NCI-H146 treated with DMSO at 0.1 percent for 48 hours (cell line): ENCODE measurements at regions not wholly inside any gene's neighbourhood (a gene's known extent, or its start where the extent isn't known, plus 50 kb on each side); places are given as distances from the start of the nearest gene placed in this dataset.

Experiments used
- DNase-seq: peaks from one replicate; lab custom pipeline; 2025; ENCODE audit not compliant: unreplicated experiment; lab: John Stamatoyannopoulos, UW

DNA sequence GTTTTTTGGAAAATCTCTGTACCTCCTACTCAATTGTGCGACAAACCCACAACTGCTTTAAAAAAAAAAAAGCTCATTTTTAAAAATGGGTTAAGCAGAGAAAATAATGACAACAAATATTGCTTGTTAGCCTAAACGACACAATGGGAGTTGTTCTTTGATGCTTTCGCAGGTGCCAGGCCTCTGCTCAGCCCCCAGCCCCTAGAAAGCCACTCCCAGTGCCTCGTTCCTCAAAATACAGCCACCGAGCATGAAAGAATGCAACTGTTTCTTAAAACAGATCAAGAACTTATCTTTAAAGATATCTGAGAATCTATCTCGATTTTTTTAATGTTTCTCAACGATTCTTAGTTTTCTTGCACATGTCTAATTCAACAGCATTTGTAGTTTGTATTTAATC is 85.2 kb upstream of the PFKP start:
- DNase-seq = no peak

DNA sequence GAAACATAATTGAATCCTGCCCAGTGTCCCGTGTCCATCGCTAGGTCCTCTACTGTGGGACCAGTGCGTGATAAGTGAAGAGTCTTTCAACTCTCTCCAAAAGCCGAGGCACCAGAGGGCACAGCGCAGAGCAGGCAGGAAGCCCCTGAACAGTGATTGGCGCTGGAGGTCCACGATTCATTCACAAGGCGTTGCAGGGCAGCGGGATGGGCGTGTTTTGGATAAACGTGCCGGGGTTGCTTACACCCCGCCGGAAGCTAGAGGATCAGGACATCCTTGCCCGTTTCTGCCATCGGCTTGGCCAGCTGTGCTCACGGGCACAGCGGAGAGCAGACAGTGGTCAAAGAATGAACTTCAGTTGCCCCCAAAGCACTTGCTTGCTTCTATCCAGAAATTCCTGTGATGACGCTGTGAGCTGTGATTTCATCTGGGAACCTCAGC is 86.0 kb upstream of the PFKP start:
- no peak for DNase-seq

DNA sequence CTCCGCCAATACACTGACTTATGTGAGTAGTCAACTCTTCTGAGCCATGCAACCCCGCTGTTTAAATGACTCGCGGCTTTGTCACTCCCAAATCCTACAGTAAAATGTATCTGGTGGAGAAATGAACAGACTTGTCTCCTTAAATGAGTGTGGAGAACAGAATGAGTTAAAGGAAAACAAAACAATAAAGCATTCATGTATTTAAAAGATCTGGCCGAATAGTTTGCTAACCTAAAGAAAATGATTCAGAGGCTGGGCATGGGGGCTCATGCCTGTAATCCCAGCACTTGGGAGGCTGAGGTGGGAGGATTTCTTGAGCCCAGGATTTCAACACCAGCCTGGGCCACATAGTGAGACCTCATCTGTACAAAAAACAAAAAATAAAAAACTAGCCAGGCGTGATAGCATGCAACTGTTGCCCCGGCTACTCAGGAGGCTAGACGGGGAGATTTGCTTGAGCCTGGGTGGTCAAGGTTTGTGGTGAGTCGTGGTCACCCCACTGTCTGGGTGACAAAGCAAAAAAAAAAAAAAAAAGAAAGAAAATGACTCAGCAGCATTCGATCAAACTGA is 86.5 kb upstream of the PFKP start:
- no peak for DNase-seq

DNA sequence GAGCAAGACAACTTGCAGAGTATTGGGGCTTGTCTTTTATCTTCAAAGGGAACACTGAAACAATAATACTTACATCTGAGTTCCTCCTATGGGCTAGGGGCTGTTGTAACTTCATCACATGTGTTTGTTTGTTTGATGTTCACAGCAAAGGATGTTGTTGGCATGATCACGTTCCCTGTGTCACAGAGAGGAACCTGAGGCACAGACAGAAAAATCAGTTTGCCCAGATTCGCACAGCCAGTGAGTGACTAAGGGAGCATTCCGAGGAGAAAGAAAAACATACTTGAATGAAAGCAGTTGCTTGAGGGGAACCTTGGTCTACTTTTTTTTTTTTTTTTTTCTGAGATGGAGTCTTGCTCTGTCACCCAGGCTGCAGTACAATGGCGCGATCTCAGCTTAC is 87.2 kb upstream of the PFKP start:
- no peak for DNase-seq

DNA sequence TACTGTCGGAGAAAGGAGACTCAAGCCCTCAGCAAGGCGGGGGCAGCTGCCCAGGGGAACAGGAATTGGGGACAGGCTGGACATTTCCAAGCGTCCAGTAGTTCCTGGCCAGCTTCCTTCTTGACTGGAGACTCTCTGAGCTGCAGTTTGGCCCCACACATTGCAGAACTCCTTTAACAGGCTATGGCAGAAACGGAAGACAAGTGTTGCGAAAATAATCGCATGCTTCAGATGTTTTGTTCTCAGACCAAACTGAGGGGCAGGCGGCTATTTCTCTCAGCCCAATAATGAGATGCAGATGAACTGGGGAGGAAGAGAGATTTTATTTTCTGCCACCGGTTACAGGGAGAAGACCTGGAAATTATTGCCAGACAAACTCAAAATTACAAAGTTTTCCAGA is 88.0 kb upstream of the PFKP start:
- DNase-seq = no peak

DNA sequence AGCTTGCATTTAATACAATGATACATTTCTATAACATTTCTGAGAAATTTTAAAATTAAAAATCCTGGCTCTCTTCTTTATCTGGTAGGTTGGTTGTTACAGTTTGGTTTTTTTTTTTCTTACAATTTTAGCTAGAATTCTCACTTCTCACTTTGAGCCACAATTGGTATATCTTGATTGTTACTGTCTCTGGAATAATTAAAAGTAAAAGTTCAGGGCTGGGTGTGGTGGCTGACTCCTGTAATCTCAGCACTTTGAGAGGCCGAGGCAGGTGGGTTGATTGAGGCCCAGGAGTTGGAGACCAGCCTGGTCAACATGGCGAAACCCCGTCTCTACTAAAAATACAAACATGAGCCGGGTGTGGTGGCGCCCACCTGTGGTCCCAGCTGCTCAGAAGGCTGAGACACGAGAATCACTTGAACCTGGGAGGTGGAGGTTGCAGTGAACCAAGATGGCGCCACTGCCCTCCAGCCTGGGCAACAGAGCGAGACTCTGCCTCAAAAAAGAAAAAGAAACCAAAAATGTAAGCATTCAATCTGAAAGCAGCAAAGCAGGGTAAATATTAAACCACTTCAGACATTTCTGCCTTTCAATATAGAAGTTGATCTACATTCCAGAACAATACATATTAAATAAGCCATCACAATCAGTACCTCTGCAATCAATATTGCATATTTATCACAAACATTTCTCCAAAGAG is 88.6 kb upstream of the PFKP start:
- no peak for DNase-seq

DNA sequence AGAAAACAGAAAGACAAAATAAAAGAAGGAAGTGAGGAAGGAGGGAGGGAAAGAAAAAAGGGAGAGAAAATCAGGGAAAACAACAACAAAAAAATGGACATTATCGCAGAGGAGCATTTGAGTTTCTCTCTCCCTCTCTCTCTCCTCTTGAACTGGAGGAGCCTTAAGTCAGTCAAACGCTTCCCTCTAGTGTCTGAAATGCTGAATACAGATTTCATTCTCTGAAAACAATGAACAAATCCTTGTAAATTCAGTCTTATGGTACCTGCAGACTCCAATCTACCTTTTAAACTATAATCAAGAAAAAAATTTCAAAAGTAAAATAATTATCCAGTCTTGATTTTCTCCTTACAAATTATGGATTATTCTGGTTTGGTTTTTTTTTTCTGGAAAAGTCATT is 89.2 kb upstream of the PFKP start:
- DNase-seq = no peak

DNA sequence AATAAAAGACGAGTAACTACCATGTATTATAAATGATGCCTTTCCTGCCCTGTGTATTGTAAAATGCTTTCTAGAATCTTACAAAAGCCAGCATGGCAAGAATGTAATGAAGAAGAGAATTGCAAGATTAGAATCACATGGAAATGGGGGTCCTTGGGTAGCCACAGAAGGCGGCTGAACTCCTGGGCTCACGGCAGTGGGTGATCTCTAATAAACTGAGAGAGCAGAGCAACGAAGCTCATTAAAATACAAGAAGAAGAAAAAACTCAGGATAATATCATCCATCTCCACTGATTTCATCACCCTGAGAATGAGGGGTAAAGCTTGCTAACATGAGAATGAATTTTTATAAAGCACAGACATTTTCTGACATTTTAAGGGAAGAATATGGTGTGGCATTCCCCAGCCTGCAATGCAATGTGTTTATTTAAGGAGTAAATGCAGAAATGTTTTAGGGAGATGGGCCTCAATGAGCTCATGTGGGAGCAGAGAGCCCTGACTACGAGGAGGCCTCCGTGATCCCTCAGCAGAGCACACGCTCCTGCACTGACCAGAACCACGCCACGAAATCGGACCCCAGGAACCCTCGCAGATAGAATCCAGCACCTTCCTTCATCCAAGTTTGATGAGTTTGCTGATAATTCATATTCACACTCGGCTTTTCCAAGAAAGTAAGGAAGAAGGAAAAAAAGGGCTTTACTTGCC is 92.7 kb upstream of the PFKP start:
- DNase-seq = no peak

DNA sequence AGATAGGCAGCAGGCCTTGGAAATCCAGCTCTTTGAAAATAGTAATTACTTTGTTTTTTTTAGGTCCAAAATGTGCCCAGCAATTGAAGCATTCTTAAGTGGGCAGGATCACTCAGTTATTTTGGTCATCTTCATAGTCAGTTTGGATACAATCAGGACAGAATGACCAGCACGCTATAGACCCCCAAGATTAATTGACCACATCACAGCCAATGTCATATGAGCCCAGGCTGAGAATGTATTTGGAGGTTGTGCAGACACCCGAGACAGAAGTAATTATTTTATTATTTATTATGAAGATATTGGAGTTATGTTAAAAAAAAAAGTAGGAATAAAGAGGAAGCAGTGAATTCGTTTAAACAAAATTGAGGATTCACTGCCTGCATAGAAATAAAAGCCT is 93.3 kb upstream of the PFKP start:
- no peak for DNase-seq

DNA sequence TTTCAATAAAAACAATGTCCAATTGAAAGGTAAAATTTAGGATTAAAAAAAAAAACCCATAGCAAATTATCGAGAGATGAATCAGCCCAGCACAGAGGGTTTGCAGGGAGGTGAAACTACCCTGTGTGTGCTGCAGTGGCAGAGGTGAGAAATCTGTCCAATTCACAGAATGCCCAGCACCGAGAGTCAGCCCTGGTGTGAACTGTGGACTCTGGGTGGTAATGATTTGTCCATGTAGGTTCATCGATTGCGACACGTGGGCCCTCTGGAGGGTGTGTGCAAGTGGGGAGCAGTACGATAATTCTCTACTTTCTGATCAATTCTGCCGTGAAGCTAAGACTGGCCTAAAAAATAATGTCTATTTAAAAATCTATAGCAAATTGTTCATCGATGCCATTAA is 94.5 kb upstream of the PFKP start:
- no peak for DNase-seq

DNA sequence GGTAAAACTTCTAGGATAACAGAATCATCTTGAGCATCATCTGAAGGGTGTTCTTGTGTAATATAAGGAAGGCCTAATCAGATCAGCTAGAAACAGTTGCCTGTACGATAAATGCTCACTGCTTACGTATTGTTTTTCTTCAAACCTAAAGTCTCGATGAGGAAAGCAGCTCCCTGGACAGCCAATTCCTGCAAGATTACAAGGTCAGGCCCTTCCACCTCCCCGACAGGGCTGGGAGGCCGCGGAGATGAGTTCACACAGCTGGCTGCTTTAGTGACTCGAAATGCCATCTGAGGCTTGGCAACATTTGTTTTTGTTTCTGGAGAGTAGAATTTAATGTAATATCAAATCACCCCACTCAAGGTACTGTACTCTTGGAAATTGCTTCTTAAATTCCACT is 95.1 kb upstream of the PFKP start:
- no peak for DNase-seq

DNA sequence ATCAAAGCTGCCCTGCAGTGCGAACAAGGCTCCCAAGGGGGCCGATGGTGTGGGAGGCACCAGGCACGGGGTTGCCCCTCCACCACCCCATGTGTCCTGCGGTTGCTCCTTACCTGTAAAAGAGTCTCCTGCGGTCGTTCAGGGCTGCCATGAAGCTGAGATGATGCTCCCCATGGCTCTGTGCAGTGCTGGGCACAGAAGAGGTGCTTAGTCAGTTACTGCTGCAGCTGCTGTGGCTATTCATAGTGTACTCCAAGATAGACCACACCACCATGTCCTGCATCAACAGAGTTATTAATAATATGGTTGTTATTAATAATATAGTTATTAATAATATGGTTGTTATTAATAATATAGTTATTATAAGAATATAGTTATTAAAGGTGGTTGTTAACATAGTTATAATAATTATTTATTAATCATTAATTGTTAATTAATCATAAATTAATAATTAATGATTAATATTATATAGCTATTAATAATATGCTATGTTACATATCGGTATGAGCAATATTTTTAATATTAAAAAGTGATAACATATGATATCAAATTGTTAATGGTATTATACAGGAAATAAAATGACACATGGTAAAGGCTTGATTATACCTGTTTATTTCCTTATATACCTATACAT is 97.0 kb upstream of the PFKP start:
- DNase-seq = no peak

DNA sequence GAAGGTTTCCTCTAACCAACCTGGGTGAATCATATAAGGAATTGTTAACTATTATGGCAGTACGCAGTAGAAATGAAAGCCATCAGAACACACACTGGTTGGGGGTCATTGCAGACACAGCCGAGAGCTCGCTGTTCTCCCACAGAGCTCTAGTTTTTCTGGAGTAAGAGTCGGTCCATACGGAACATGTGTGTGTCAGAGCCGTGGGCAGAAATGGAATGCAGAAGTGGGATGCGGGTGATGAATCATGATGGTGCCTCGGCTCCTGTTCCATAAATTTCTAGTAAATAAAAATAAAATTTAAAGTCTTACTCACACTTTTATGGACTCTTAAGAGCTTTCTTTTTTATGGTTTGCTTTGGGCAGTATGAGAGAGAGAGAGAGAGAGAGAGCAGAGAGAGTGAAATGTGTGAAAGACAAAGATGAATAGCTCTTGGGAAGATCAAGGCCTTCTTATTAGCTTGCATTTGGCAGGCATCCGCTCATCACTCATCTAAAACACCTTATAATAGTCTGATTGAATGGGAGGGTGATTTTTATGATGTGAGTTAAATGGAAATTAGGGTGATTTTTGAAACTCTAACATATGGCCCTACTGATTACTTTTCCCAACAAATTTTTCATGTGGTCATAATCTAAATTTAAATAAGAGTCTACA is 98.8 kb upstream of the PFKP start:
- DNase-seq = no peak

DNA sequence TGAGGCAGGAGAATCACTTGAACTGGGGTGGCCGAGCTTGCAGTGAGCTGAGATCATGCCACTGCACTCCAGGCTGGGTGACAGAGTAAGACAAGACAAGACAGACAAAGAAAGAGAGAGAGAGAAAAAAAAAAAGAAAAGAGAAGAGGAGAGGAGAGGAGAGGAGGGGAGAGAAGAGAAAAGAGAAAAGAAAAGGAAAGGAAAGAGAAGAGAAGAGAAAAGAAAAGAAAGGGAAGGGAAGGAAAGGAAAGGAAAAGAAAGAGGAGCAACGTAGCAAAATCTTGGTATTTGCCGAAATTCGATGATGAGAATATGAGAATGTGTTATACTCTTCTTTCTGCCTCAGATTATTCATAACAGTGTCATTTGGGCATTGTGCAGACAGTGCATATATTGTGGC is 101.2 kb upstream of the PFKP start:
- DNase-seq = no peak

DNA sequence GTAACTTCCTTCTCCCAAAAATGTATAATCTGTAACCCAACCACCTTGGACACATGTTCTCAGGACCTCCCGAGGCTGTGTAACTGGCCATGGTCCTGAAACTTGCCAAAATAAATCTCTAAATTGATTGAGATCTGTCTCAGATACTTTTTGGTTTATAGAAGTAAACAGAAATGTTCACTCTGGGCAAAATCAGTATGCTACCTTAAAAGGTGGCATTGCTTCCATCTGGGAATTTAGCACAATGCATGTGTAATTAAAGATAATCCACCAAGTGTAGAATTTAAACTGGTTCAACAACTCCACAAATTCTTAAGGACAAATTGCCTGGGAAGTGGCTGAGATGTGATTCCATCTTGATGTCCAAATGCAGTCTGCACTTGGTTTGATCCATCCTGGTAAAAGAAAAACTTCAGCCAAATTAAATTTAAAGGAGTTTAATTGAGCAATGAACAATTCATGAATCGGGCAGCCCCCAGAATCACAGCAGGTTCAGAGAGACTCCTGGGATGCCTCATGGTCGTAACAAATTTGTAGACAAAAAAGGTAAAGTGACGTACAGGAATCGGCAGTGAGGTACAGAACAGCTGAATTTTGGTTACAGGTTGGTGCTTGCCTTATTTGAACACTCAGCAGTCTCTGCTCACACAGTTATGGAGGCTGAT is 102.6 kb upstream of the PFKP start:
- DNase-seq = no peak

DNA sequence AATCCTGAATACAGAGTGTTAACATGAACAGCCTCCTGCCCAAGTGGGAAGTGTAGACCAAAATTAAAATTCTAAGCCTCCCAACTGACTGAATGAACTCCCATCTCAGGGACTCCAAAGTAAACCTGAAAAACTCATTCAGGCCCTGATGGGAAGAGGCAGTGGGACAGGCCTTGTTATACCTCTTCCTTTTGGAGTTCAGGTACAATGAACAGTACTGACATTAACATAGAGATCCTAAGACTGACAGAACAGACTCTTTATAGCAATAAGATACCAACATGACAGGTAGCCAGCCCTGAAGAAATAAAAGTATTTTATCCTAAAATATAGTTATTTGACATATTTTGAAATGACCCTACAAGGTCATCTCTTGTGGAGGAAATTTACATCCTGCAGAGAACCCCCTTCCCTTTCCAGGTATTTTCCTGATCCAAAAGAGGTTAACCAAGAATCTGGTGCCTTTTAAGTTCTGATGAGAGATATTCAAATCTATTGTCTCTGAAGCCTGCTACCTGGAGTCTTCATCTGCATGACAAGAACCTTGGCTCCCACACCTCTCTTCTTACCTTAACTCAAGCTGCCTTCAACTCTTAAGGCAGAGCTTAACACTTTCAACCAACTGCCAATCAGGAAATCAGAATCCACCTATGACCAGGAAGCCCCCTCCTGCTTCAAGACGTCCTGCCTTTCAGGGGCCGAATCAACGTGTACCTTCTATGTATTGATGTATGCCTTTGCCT is 103.3 kb upstream of the PFKP start:
- no peak for DNase-seq

DNA sequence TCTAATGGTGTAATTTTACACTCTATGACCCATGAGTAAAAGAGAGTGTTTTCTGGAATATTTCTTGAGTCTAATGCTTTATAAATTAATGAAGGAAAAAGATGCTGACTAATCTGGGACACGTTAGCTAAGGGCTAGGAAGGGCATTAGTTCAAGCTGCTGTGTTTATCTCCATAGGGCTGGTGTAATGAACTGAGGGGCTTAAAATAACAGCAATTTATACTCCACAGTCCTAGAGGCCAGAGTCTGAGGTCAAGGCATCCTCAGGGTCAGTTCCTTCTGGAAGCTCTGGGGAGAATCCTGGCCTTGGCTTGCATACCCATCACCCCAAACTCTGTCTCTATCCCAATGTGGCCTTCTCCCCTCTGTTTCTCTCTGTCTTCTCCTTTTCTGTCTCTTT is 105.2 kb upstream of the PFKP start:
- DNase-seq = no peak

DNA sequence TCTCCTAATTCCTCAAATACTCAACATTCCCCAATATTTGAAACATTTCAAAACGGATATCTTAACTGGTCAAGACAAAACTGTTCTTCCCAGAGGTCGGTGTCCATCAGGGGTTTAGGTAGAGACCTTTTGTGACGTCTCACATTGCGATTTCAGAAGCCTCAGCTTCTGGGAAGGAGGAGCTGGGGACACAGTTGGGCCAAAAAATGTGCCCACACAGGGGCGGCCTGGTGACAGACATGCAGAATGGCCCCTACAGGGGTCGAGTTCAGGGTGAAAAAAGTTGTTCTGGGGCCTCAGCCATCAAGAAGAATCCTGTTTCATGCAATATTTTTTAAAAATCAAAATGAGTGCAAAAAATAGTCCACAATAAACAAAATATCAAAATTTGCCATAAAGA is 108.7 kb upstream of the PFKP start:
- DNase-seq = no peak

DNA sequence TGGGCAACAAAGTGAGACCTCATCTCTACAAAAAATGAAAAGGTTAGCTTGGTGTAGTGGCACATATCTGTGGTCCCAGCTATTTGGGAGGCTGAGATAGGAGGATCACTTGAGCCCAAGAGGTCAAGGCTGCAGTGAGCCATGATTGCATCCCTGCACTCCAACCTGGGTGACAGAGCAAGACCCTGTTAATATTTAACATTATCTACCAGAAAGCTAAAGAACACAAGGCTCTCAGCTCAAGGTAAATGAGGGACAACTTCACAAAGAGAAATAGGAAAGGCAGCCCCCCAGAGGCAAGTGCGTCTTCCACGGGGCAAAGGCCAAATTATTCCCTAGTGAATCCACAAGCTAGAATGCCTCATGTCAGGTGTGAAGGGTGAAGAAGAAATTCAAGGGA is 109.6 kb upstream of the PFKP start:
- DNase-seq = no peak

DNA sequence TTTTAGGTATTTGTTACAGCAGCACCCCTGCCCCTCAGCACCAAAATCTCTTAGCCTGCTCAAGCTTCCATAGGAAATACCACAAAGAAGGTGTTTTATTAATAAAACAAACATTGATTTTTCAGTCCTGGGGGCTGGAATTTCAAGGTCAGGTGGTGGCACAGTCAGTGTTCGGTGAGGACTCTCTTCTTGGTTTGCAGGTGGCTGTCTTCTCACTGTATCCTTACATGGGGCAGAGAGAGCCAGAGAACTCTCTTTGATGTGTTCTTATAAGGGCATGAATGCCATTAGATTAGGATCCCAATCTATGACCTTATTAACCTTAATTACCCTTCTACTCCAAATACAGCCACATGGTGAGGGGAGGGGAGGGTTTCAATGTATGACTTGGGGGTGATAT is 112.3 kb upstream of the PFKP start:
- no peak for DNase-seq
